Activated T-cell treated with anti-CD3 and anti-CD28 coated beads for 4 hours (primary cell): ENCODE measurements at regions not wholly inside any gene's neighbourhood (a gene's known extent, or its start where the extent isn't known, plus 50 kb on each side); places are given as distances from the start of the nearest gene placed in this dataset.

Experiments
- DNase-seq: peaks from one replicate; pipeline ENCODE4 v3.0.0-alpha.2; 2020

DNA sequence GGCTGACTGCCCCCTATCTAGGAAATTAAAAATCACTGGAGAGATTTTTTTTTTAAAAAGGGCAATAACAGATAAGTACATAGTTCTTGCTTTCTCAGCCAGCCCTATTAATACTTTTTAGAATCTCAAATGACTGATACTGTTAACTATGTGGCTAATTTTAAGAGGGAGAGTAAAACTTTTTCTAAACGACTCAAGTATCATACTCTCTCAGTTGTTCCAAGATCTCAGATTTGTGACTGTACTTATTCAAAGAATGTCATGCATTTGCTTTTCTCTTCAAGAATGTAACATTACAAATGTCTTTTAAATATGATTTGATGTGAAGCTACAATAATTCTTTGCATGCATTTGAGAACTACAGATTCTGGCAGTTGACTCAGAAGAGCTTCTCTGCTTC, 55.4 kb upstream of the RAB11FIP2 start:
- DNase-seq, result no peak

GRCh38 chr10:118101501-118101900, 54.8 kb upstream of the RAB11FIP2 start:
- DNase-seq, result no peak
